Stimulated activated CD8-positive, alpha-beta memory T cell treated with anti-CD3 and anti-CD28 coated beads, Interleukin-4, amount 100 ng/mL, for 48 hours (primary cell): ENCODE measurements at regions not wholly inside any gene's neighbourhood (a gene's known extent, or its start where the extent isn't known, plus 50 kb on each side); places are given as distances from the start of the nearest gene placed in this dataset.

ENCODE experiments used
- DNase-seq: peaks from one replicate; pipeline ENCODE4 v3.0.0-alpha.2; 2020

GRCh38 chr1:232555494-232556210 lies 74.3 kb downstream of the SIPA1L2 start:
- no peak for DNase-seq

- DNase-seq = no peak
These were observed 75.5 kb downstream of the SIPA1L2 start for GRCh38 chr1:232554409-232554808.

GRCh38 chr1:232553809-232554208 lies 76.1 kb downstream of the SIPA1L2 start:
- no peak for DNase-seq

- no peak for DNase-seq
These were observed 76.7 kb downstream of the SIPA1L2 start for GRCh38 chr1:232553050-232553754.

- no peak for DNase-seq
These were observed 78.5 kb downstream of the SIPA1L2 start for GRCh38 chr1:232551386-232551785.

- no peak for DNase-seq
These were observed 79.9 kb downstream of the SIPA1L2 start for GRCh38 chr1:232550007-232550406.

GRCh38 chr1:232548691-232549090 lies 81.2 kb downstream of the SIPA1L2 start:
- no peak for DNase-seq

GRCh38 chr1:232547938-232548484 lies 81.9 kb downstream of the SIPA1L2 start:
- DNase-seq = no peak

- no peak for DNase-seq
These were observed 87.0 kb downstream of the SIPA1L2 start for GRCh38 chr1:232542633-232543593.

- DNase-seq = no peak
These were observed 91.0 kb downstream of the SIPA1L2 start for GRCh38 chr1:232538943-232539302.

GRCh38 chr1:232538224-232538942 lies 91.5 kb downstream of the SIPA1L2 start:
- no peak for DNase-seq

GRCh38 chr1:232534552-232535517 lies 95.1 kb downstream of the SIPA1L2 start:
- DNase-seq = no peak

GRCh38 chr1:232533328-232533727 lies 96.6 kb downstream of the SIPA1L2 start:
- DNase-seq = no peak

GRCh38 chr1:232532901-232533300 lies 97.0 kb downstream of the SIPA1L2 start:
- no peak for DNase-seq

GRCh38 chr1:232531291-232531690 lies 98.6 kb downstream of the SIPA1L2 start:
- DNase-seq = no peak

- DNase-seq = no peak
These were observed 100.2 kb downstream of the SIPA1L2 start for GRCh38 chr1:232529747-232530146.

GRCh38 chr1:232528472-232529089 lies 101.4 kb downstream of the SIPA1L2 start:
- DNase-seq = no peak

- no peak for DNase-seq
These were observed 105.9 kb downstream of the SIPA1L2 start for GRCh38 chr1:232524056-232524455.

- DNase-seq = no peak
These were observed 107.7 kb downstream of the SIPA1L2 start for GRCh38 chr1:232522189-232522588.

- no peak for DNase-seq
These were observed 108.3 kb downstream of the SIPA1L2 start for GRCh38 chr1:232521660-232522059.

GRCh38 chr1:232519186-232519585 lies 110.7 kb downstream of the SIPA1L2 start:
- DNase-seq = no peak
